ENCODE measurements at regions not wholly inside any gene's neighbourhood (a gene's known extent, or its start where the extent isn't known, plus 50 kb on each side); places are given as distances from the start of the nearest gene placed in this dataset.

DNA sequence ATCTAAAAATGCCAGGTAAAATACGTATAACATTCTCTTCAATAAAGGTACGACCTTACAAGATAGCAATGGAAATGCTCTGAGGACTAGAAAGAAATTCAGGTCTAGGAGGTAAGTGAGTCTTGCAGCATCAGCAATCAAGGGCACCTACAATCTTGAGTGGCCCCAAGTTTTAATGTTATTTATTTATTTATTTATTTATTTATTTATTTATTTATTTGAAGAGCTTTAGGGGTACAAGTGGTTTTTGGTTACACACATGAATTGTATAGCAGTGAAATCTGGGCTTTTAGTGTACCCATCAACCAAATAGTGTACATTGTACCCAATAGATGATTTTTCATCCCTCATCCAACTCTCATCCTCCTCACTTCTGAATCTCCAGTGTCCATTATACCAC is 574.0 kb upstream of the POU3F2 start (continued):
- no peak for TF ChIP-seq CHD7 (IDR thresholded peaks at IDR 0.05; ENCODE audit: insufficient replicate concordance, low read length)
- TF ChIP-seq TBP (IDR thresholded peaks at IDR 0.05; ENCODE audit: low read depth, low read length) = no peak
- TF ChIP-seq RNF2 (IDR thresholded peaks at IDR 0.05; ENCODE audit: borderline replicate concordance, low read depth, low read length, missing control alignments, poor library complexity, severe bottlenecking) = no peak
- TF ChIP-seq POLR2A (IDR thresholded peaks at IDR 0.05; ENCODE audit: control extremely low read depth in 1 of 2, low read depth in 2 of 2, low read length in 2 of 2) = no peak
- TF ChIP-seq GTF2F1 (IDR thresholded peaks at IDR 0.05; ENCODE audit: borderline replicate concordance, low read depth, low read length) = no peak
- no peak for TF ChIP-seq NANOG (IDR thresholded peaks at IDR 0.05; ENCODE audit: insufficient read depth, low read depth, low read length, poor library complexity, severe bottlenecking)
- no peak for TF ChIP-seq SIN3A (conservative IDR thresholded peaks at IDR 0.05 in 1 of 2, IDR thresholded peaks at IDR 0.05 in 1 of 2; ENCODE audit: low read depth in 1 of 2, low read length in 2 of 2)
- TF ChIP-seq CTBP2 (IDR thresholded peaks at IDR 0.05; ENCODE audit: borderline replicate concordance, insufficient read depth, insufficient read length, low read length) = no peak
- TF ChIP-seq TCF12 (IDR thresholded peaks at IDR 0.05; ENCODE audit: low read depth, low read length) = no peak
- TF ChIP-seq SIX5 (IDR thresholded peaks at IDR 0.05; ENCODE audit: low read depth, low read length) = no peak
- no peak for TF ChIP-seq ATF3 (IDR thresholded peaks at IDR 0.05; ENCODE audit: insufficient read depth, low read depth, low read length)
